Osteoblast (primary cell): ENCODE measurements at regions not wholly inside any gene's neighbourhood (a gene's known extent, or its start where the extent isn't known, plus 50 kb on each side); places are given as distances from the start of the nearest gene placed in this dataset.
A peak's percentile ranks its signal among the peaks of the same experiment; 100 is the strongest.

Source experiments
- DNase-seq: peaks from one replicate; pipeline ENCODE4 v3.0.0; 2011; ENCODE audit warnings: low spot score, mixed read lengths; ENCODE audit not compliant: insufficient read length; ENCODE audit errors: missing footprints
- H2AFZ ChIP-seq: 2 replicates; pipeline ENCODE4 v1.6.0; 2011; ENCODE audit warnings: mild to moderate bottlenecking, low read length
- H3K27ac ChIP-seq: 2 replicates; pipeline ENCODE4 v1.5.1; 2011; ENCODE audit warnings: mild to moderate bottlenecking, low read depth, low read length, moderate library complexity
- H3K27me3 ChIP-seq: 2 replicates; pipeline ENCODE4 v1.6.0; 2012; ENCODE audit warnings: mild to moderate bottlenecking, control low read depth, inconsistent platforms, low read length, moderate library complexity; ENCODE audit not compliant: insufficient read depth
- H3K36me3 ChIP-seq: 2 replicates; pipeline ENCODE4 v1.5.1; 2011; ENCODE audit warnings: mild to moderate bottlenecking, low read length, control low read depth, moderate library complexity; ENCODE audit not compliant: insufficient read depth
- H3K4me1 ChIP-seq: 2 replicates; pipeline ENCODE4 v1.5.1; 2011; ENCODE audit warnings: mild to moderate bottlenecking, low read length, control low read depth, moderate library complexity; ENCODE audit not compliant: insufficient read depth
- H3K4me2 ChIP-seq: 2 replicates; pipeline ENCODE4 v1.6.0; 2011; ENCODE audit warnings: mild to moderate bottlenecking, low read length; ENCODE audit not compliant: insufficient read depth
- H3K4me3 ChIP-seq: fragments of 200-600 bp; sonication (generic); 3 replicates; pipeline ENCODE4 v1.5.1; 2012; ENCODE audit warnings: mild to moderate bottlenecking, low read length, inconsistent platforms; ENCODE audit not compliant: insufficient read depth
- H3K79me2 ChIP-seq: 2 replicates; pipeline ENCODE4 v1.6.0; 2012; ENCODE audit warnings: mild to moderate bottlenecking, low read length, control low read depth, inconsistent platforms; ENCODE audit not compliant: insufficient read depth
- H3K9me3 ChIP-seq: 2 replicates; pipeline ENCODE4 v1.5.1; 2011; ENCODE audit warnings: low read depth, low read length, control low read depth
- H4K20me1 ChIP-seq: 2 replicates; pipeline ENCODE4 v1.6.0; 2012; ENCODE audit warnings: mild to moderate bottlenecking, low read length, control low read depth; ENCODE audit not compliant: insufficient read depth
- TF ChIP-seq, protein P1 (sequence below): IDR thresholded peaks from 2 replicates; pipeline ENCODE4 v1.5.1; 2011; ENCODE audit warnings: mild to moderate bottlenecking, low read depth, low read length, moderate library complexity; ENCODE audit errors: extremely low read depth

DNA sequence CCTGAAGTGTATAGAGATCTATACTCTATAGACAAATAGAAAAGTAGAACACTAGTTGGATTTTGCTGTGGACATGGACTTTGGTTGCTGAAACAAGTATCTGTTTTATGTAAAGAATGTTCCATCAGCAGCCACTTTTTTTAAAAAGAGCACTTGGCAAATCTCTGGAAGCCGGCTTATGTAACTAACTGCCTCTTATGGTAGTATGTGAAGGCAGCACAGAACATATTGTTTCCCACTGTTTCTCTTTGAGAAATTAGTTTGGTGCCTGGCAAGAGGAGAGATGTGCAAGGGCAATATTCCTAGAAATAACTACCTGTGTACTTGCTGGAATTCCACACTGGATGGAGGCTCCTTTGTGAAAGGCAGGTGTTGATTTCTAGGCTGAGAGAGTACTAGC, 242.3 kb upstream of the PREP start:
- Histone ChIP-seq H3K27ac (no peak overlapping the region), H3K4me3 (no peak overlapping the region), H3K4me1 (no peaks in the 10 kb centered on the region), H3K27me3 (peaks cover 11% of the 10 kb centered on the region), H4K20me1 (no peaks in the 10 kb centered on the region), H3K9me3 (no peaks in the 10 kb centered on the region), H3K36me3 (no peaks in the 10 kb centered on the region), H3K4me2 (no peak overlapping the region), H2AFZ (no peak overlapping the region), H3K79me2 (no peaks in the 10 kb centered on the region)
- DNase-seq, result no peak
- TF ChIP-seq, protein P1, sequence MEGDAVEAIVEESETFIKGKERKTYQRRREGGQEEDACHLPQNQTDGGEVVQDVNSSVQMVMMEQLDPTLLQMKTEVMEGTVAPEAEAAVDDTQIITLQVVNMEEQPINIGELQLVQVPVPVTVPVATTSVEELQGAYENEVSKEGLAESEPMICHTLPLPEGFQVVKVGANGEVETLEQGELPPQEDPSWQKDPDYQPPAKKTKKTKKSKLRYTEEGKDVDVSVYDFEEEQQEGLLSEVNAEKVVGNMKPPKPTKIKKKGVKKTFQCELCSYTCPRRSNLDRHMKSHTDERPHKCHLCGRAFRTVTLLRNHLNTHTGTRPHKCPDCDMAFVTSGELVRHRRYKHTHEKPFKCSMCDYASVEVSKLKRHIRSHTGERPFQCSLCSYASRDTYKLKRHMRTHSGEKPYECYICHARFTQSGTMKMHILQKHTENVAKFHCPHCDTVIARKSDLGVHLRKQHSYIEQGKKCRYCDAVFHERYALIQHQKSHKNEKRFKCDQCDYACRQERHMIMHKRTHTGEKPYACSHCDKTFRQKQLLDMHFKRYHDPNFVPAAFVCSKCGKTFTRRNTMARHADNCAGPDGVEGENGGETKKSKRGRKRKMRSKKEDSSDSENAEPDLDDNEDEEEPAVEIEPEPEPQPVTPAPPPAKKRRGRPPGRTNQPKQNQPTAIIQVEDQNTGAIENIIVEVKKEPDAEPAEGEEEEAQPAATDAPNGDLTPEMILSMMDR, result no peak

- no peak overlapping the region for H3K27ac ChIP-seq
- TF ChIP-seq, protein P1, result no peak
- no peaks in the 10 kb centered on the region for H3K4me1 ChIP-seq
- no peaks in the 10 kb centered on the region for H3K79me2 ChIP-seq
- H3K36me3 ChIP-seq, result no peaks in the 10 kb centered on the region
- no peaks in the 10 kb centered on the region for H3K9me3 ChIP-seq
- no peak overlapping the region for H3K4me3 ChIP-seq
- no peaks in the 10 kb centered on the region for H4K20me1 ChIP-seq
- no peak overlapping the region for H2AFZ ChIP-seq
- H3K4me2 ChIP-seq, result no peak overlapping the region
- H3K27me3 ChIP-seq, result peaks cover 11% of the 10 kb centered on the region
- no peak for DNase-seq
Measured at GRCh38 chr6:105644691-105645090, 241.8 kb upstream of the PREP start.

DNA sequence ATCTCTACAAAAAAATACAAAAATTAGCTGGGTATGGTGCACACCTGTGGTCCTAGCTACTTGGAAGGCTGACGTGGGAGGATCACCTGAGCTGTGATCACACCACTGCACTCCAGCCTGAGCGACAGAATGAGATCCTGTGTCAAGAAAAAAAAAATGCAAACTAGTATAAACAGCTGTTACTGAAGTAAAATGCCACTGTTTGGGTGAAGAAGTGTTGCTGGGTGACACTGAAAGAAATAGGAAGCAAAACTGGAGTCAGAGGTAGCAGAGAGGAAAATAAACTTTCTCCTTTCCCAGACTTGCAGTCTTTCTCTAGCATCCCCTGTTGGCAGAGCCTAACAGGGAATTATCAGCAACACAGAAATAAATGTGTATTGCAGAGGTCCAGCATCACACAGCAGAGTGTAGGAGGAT, 241.2 kb upstream of the PREP start:
- H4K20me1 ChIP-seq, result no peaks in the 10 kb centered on the region
- no peak overlapping the region for H3K4me2 ChIP-seq
- TF ChIP-seq, protein P1, result peak; percentile 27
- no peak overlapping the region for H2AFZ ChIP-seq
- no peaks in the 10 kb centered on the region for H3K4me1 ChIP-seq
- no peak overlapping the region for H3K27ac ChIP-seq
- no peak for DNase-seq
- no peak overlapping the region for H3K4me3 ChIP-seq
- no peaks in the 10 kb centered on the region for H3K9me3 ChIP-seq
- no peaks in the 10 kb centered on the region for H3K79me2 ChIP-seq
- H3K27me3 ChIP-seq, result peaks cover 10% of the 10 kb centered on the region
- no peaks in the 10 kb centered on the region for H3K36me3 ChIP-seq

- H2AFZ ChIP-seq, result no peak overlapping the region
- H3K4me3 ChIP-seq, result no peak overlapping the region
- H3K4me2 ChIP-seq, result no peak overlapping the region
- TF ChIP-seq, protein P1, result no peak
- H3K27ac ChIP-seq, result no peak overlapping the region
- no peaks in the 10 kb centered on the region for H3K79me2 ChIP-seq
- DNase-seq, result no peak
- peaks cover under 1% of the 10 kb centered on the region for H3K27me3 ChIP-seq
- no peaks in the 10 kb centered on the region for H4K20me1 ChIP-seq
- no peaks in the 10 kb centered on the region for H3K4me1 ChIP-seq
- H3K9me3 ChIP-seq, result no peaks in the 10 kb centered on the region
- no peaks in the 10 kb centered on the region for H3K36me3 ChIP-seq
Measured at GRCh38 chr6:105642708-105643107, 239.8 kb upstream of the PREP start.
